Urinary bladder (tissue), 3 donors: ENCODE measurements at regions not wholly inside any gene's neighbourhood (a gene's known extent, or its start where the extent isn't known, plus 50 kb on each side); places are given as distances from the start of the nearest gene placed in this dataset.
"Not testable (repeated sequence)": the region's sequence is repeated elsewhere in the genome, so short reads cannot be mapped to it uniquely, and the experiment has no call there.

Experiments used
- DNase-seq: peaks from one replicate; pipeline ENCODE4 v3.0.0-alpha.2; 2015; ENCODE audit errors: extremely low spot score
- H3K27ac ChIP-seq: one replicate; pipeline ENCODE4 v1.5.1; 2013; ENCODE audit warnings: low read depth, mild to moderate bottlenecking, moderate library complexity
- H3K36me3 ChIP-seq: one replicate; pipeline ENCODE4 v1.6.1; 2013; ENCODE audit warnings: mild to moderate bottlenecking, moderate library complexity; ENCODE audit not compliant: insufficient read depth
- H3K4me1 ChIP-seq: one replicate; pipeline ENCODE4 v1.6.1; 2013; ENCODE audit warnings: mild to moderate bottlenecking, moderate library complexity; ENCODE audit not compliant: insufficient read depth
- H3K4me3 ChIP-seq: one replicate; pipeline ENCODE4 v1.5.1; 2013; ENCODE audit warnings: low read depth, low read length
- WGBS: extraction: QIAGEN DNeasy Blood & Tissue Kit; methylation state at CpG from one replicate; pipeline ENCODE4 v1.1.7; 2013; 5-methylcytosine and 5-hydroxymethylcytosine counted together
- donor health status: healthy with polysubstance abuse.
- donor health status: healthy.

DNA sequence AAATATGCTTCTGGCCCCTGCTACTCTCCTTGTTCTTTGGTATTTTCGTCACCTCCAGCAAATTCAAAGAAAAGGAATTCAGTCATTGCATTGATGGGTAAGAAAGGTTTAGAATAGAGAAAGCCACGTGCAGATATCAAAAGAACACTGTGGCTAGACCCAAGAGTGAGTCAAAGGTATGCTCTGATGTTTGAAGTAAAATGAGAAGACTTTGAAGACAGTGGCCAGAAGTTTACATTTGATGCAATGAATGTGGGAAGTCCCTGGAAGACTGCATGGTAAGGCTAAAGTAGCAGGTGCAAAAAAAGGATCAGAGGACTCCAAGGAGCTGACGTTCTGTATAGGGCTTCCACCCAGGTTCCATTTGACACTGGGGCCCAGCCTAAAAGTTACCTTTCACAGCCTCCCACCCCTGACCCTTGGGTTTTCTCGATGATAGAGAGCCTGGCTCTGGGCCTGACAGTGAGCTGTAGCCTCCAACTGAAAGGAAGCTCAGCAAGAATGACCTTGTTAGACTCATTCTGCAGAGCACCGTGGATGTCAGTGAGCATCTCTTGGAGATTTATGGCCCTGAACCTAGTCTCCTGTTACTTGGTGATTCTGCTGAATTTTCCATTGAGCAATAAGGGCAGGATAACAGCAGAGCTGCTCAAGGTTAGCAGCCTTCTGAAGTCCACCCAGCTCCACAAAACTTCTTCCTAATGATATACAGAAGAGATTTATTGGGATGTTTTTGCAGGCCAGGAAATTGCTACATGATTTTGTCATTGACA lies 223.7 kb upstream of the RBBP8 start:
- 68% methylated on average over 5 of the region's 5 CpGs for WGBS

DNA sequence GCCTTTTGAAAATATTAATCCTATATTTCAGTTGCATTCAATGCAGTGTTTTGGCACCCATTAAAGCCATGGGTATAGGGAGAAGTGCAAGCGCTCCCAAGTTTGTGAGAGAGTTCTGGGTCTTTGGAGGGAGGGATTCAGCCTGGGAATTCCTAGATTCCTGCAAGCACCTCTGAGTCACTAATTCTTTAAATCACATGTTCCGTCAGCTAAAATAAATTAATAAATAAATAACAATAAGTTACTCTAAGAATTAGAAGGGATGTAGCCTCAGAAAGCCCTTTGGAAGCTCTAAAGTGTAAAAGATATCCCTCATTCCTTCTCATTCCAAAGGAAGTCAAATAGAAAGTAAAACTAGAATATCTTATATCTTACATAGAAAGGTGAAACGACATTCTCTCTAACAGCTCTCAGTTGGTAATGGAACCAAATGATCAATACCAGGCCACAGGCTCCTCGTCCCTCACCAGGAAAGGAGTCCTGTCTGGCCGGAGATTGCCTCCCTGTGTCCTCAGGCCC lies 222.4 kb upstream of the RBBP8 start:
- no peaks in the 10 kb centered on the region for H3K36me3 ChIP-seq
- no peaks in the 10 kb centered on the region for H3K4me1 ChIP-seq
- 45% methylated on average over 5 of the region's 5 CpGs for WGBS
- H3K27ac ChIP-seq, result peak overlapping the region; percentile 70
- no peak for DNase-seq
- H3K4me3 ChIP-seq, result peak overlapping the region; percentile 47

More for the DNA sequence above, 223.7 kb upstream of the RBBP8 start:
- no peak for DNase-seq
- Histone ChIP-seq H3K36me3 (no peaks in the 10 kb centered on the region), H3K4me3 (no peak overlapping the region), H3K27ac (no peak overlapping the region), H3K4me1 (no peaks in the 10 kb centered on the region)

DNA sequence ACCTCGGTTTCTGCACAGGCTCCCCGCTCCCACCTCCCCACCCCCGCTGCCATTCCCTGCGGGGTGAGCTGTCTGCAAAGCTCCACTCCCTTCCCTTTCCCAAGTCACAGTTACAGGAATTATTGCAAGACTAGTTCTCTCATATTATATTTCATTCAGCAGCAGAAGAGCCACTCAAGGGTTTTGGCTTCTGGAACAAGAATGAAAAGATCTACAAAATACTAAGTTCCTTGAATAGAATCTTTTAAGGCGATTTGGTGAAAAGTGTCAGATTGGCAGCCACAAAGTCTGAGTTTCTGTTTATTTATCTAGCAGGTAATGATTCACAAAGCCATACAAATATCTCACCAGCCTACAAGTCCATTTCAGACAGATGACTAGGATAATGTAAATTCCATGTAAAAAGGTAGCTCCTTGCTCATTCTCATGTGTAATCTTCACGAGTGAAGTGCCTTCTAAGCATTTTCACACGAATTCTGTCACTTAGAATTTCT lies 221.9 kb upstream of the RBBP8 start:
- H3K4me3 ChIP-seq, result peak overlapping the region; percentile 47
- no peaks in the 10 kb centered on the region for H3K36me3 ChIP-seq
- peak overlapping the region; percentile 70 for H3K27ac ChIP-seq
- no peaks in the 10 kb centered on the region for H3K4me1 ChIP-seq
- DNase-seq, result no peak
- WGBS, result 36% methylated on average over 7 of the region's 7 CpGs

- WGBS, result 54% methylated on average over 1 of the region's 1 CpG
- H3K4me1 ChIP-seq, result no peaks in the 10 kb centered on the region
- H3K27ac ChIP-seq, result no peak overlapping the region
- no peak for DNase-seq
- H3K36me3 ChIP-seq, result no peaks in the 10 kb centered on the region
- H3K4me3 ChIP-seq, result no peak overlapping the region
Observed at GRCh38 chr18:22713511-22713910, 219.6 kb upstream of the RBBP8 start.

DNA sequence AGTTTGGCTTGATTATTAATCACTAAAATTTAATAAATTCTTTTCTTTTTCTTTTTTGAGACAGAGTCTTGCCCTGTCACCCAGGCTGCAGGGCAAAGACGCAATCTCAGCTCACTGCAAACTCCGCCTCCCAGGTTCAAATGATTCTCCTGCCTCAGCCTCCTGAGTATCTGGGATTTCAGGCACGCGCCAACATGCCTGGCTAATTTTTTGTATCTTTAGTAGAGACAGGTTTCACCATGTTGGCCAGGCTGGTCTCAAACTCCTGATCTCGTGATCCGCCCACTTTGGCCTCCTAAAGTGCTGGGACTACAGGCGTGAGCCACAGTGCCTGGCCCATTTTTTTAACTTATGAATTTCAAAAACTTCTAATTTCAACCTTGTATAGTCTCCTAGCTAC lies 215.6 kb upstream of the RBBP8 start:
- not testable (repeated sequence) for DNase-seq, H3K27ac ChIP-seq, H3K4me3 ChIP-seq, H3K4me1 ChIP-seq, H3K36me3 ChIP-seq
- 94% methylated on average over 7 of the region's 7 CpGs for WGBS

- Histone ChIP-seq H3K4me3 (no peak overlapping the region), H3K36me3 (no peaks in the 10 kb centered on the region), H3K27ac (no peak overlapping the region), H3K4me1 (no peaks in the 10 kb centered on the region)
- WGBS, result 62% methylated on average over 2 of the region's 2 CpGs
- no peak for DNase-seq
Observed at GRCh38 chr18:22723221-22723620, 209.9 kb upstream of the RBBP8 start.

DNA sequence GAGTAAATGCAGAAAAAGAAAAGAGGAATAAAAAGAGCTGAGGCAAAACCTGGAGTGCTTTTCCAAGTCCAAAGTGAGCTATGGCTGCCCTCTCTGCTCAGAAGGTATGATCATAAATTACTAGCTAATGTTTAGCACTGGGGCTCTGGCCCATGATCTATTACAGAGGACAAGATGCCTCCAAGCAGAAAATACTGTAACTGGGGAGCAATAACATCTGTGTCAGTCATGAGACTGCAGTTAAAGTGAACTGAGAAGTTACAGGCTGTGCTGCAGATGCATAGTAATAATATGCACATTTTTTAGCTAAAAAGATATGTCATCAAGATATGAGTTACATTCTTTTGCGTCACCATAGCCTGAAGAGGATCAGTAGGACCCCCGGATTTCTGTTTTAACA lies 209.4 kb upstream of the RBBP8 start:
- Histone ChIP-seq H3K27ac (no peak overlapping the region), H3K4me1 (no peaks in the 10 kb centered on the region), H3K4me3 (no peak overlapping the region), H3K36me3 (no peaks in the 10 kb centered on the region)
- WGBS, result 36% methylated on average over 2 of the region's 2 CpGs
- DNase-seq, result no peak

DNA sequence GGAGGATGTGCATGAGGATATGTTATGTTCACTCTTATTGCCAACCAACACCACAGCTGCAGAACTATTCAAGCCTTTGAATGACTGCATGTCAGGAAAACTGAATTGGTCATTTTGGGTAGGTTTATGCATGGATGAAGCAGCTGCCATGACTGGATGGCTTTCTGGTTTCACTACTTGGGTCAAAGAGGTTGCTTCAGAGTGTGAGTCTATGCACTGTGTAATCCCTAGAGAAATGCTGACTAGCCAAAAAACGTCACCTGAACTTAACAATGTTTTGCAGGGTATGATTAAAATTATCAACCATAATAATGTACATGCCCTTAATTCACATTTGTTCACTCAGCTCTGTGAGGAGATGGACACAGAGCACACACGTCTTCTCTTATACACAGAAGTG lies 206.7 kb upstream of the RBBP8 start:
- Histone ChIP-seq H3K27ac (no peak overlapping the region), H3K4me1 (no peaks in the 10 kb centered on the region), H3K36me3 (no peaks in the 10 kb centered on the region), H3K4me3 (no peak overlapping the region)
- WGBS, result 78% methylated on average over 2 of the region's 2 CpGs
- DNase-seq, result no peak

- no peak for DNase-seq
- no peaks in the 10 kb centered on the region for H3K36me3 ChIP-seq
- no peak overlapping the region for H3K27ac ChIP-seq
- H3K4me1 ChIP-seq, result no peaks in the 10 kb centered on the region
- no peak overlapping the region for H3K4me3 ChIP-seq
Observed at GRCh38 chr18:22728016-22728415, 205.1 kb upstream of the RBBP8 start.

DNA sequence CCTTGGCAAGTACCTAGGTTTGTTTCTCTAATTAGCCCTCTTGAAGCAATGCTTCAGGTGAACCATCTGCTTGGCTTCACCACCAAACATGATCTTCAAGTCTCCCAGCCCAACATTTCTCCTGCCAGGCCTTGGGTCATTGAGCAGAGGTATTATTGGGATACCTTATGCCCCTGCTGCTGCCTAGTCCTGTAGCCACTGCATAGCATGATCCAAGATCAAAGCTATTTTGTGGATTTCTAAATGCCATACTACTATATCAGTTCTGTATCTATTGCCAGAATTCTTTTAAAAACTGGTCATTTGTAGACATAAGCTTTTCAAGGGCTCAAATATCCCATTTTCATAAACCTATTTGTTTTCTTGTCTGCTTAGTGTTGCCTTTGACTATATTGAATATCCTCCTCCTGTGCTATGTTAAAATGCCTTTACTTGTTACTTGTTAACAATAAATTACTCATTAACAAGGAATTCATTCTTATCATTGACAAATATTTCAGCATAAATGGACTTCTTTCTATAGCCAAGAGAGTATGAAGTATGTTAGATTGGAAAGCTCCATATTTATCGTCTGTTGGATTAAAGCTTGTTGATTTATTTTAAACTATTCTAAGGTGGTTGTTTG lies 204.5 kb upstream of the RBBP8 start:
- H3K36me3 ChIP-seq, result no peaks in the 10 kb centered on the region
- WGBS, result 33% methylated on average over 1 of the region's 1 CpG
- H3K27ac ChIP-seq, result no peak overlapping the region
- H3K4me1 ChIP-seq, result no peaks in the 10 kb centered on the region
- no peak for DNase-seq
- no peak overlapping the region for H3K4me3 ChIP-seq

- H3K36me3 ChIP-seq, result no peaks in the 10 kb centered on the region
- no peak for DNase-seq
- WGBS, result 75% methylated on average over 2 of the region's 2 CpGs
- no peak overlapping the region for H3K4me3 ChIP-seq
- no peaks in the 10 kb centered on the region for H3K4me1 ChIP-seq
- no peak overlapping the region for H3K27ac ChIP-seq
Observed at GRCh38 chr18:22731398-22731797, 201.7 kb upstream of the RBBP8 start.

DNA sequence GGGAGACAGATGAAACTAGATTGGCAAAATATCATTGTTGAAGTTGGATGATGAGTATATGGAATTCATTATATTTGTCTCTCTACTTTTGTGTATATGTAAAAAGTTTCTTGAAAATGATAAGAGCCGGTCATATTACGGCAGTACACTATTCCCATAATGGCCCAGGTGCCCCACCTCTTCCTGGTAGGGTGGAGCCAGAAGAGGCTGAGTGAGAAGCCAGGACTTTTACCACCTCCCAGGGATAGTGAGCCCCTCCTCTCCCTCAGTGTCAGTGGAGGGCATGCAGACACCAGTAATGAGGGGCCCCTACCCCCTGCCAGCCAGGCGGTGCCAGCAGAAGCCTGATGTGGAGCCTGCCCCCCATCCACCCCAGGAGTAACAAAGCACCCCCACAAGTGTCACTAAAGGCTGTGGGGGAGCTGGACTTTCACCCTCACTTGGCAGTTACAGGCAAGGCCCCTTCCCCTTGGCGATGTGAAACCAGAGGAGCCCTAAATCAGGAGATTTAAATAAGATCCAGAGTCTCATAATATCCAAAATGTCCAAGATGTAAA lies 198.9 kb upstream of the RBBP8 start:
- DNase-seq, result no peak
- Histone ChIP-seq H3K4me1 (no peaks in the 10 kb centered on the region), H3K4me3 (no peak overlapping the region), H3K27ac (no peak overlapping the region), H3K36me3 (no peaks in the 10 kb centered on the region)
- WGBS, result 71% methylated on average over 4 of the region's 4 CpGs

GRCh38 chr18:22734791-22735627 lies 198.1 kb upstream of the RBBP8 start:
- Histone ChIP-seq H3K36me3 (no peaks in the 10 kb centered on the region), H3K27ac (no peak overlapping the region), H3K4me3 (no peak overlapping the region), H3K4me1 (no peaks in the 10 kb centered on the region)
- WGBS, result 89% methylated on average over 7 of the region's 7 CpGs
- no peak for DNase-seq
